ENCODE measurements at regions not wholly inside any gene's neighbourhood (a gene's known extent, or its start where the extent isn't known, plus 50 kb on each side); places are given as distances from the start of the nearest gene placed in this dataset.

- no peak overlapping the region for H3K27ac ChIP-seq
- CTCF ChIA-PET, result no interaction called here
- H3K9me3 ChIP-seq, result no peaks in the 10 kb centered on the region
- POLR2A ChIA-PET, result no interaction called here
- no peak for ATAC-seq
- no peak overlapping the region for H3K4me2 ChIP-seq
- 10% methylated on average over 3 of the region's 3 CpGs for WGBS (ENCODE audit: missing lambda C conversion rate)
- FAIRE-seq, result no peak
- DNase-seq (ENCODE audit: low read depth in 1 of 2, low spot score in 1 of 2), result no peak
- no peak overlapping the region for H3K4me3 ChIP-seq
- H3K4me1 ChIP-seq, result no peaks in the 10 kb centered on the region
- TF ChIP-seq CHD2 (IDR thresholded peaks at IDR 0.05; ENCODE audit: low read length, partially characterized antibody) (no peak), POLR2A (IDR thresholded peaks at IDR 0.05; ENCODE audit: low read length) (no peak), REST (IDR thresholded peaks at IDR 0.05) (no peak), HMGXB4 (CRISPR knock-in tag; IDR thresholded peaks at IDR 0.05; ENCODE audit: borderline replicate concordance) (no peak), SMC3 (IDR thresholded peaks at IDR 0.05) (no peak), JUN (IDR thresholded peaks at IDR 0.05) (no peak), HES2 (IDR thresholded peaks at IDR 0.05) (no peak), ATOH8 (CRISPR knock-in tag; IDR thresholded peaks at IDR 0.05; ENCODE audit: low read depth) (no peak), MAZ (IDR thresholded peaks at IDR 0.05; ENCODE audit: borderline replicate concordance, low read depth, low read length) (no peak), BCL3 (IDR thresholded peaks at IDR 0.05) (no peak), CEBPB (IDR thresholded peaks at IDR 0.05) (no peak), TP53 (CRISPR knock-in tag; IDR thresholded peaks at IDR 0.05) (no peak), KDM5A (IDR thresholded peaks at IDR 0.05) (no peak), FOSB (CRISPR knock-in tag; IDR thresholded peaks at IDR 0.05) (no peak), ZSCAN20 (CRISPR knock-in tag; IDR thresholded peaks at IDR 0.05) (no peak), JUNB (IDR thresholded peaks at IDR 0.05) (no peak), SREBF2 (IDR thresholded peaks at IDR 0.05) (no peak), HDAC2 (IDR thresholded peaks at IDR 0.05) (no peak), ELK1 (IDR thresholded peaks at IDR 0.05; ENCODE audit: low read depth, low read length) (no peak), PBX3 (IDR thresholded peaks at IDR 0.05) (no peak)
Measured at GRCh38 chr9:71183251-71183650, 61.8 kb upstream of the TRPM3 start.

Measured in A549 (cell line).